ENCODE measurements at regions not wholly inside any gene's neighbourhood (a gene's known extent, or its start where the extent isn't known, plus 50 kb on each side); places are given as distances from the start of the nearest gene placed in this dataset.

GRCh38 chr20:11992426-11992825 is 74.7 kb downstream of the BTBD3 start:
- DNase-seq (no peak), ATAC-seq (ENCODE audit: low read depth) (no peak)
- WGBS (ENCODE audit: insufficient coverage), result 100% methylated on average over 1 of the region's 2 CpGs
- Histone ChIP-seq H3K36me3 (replicated peaks in 1 of 2; ENCODE audit: control extremely low read depth in 1 of 2, control insufficient read depth in 1 of 2, extremely low read depth in 1 of 2, insufficient read depth in 2 of 2, low read length in 1 of 2) (no peaks in the 10 kb centered on the region), H3K27me3 (replicated peaks in 1 of 4; ENCODE audit: control extremely low read depth in 1 of 4, control insufficient read depth in 3 of 4, insufficient read depth in 4 of 4, low read length in 3 of 4) (no peaks in the 10 kb centered on the region), H3K27ac (ENCODE audit: low read length in 2 of 2) (no peak overlapping the region), H3K4me3 (ENCODE audit: control extremely low read depth in 1 of 5, extremely low read depth in 1 of 5, insufficient read depth in 1 of 5, low read depth in 2 of 5, low read length in 4 of 5) (no peak overlapping the region), H3K9ac (ENCODE audit: low read length) (no peak overlapping the region), H2AFZ (ENCODE audit: insufficient read depth, low read depth, low read length, poor library complexity, severe bottlenecking) (no peak overlapping the region), H3K4me2 (replicated peaks; ENCODE audit: low read depth, low read length, poor library complexity, severe bottlenecking) (no peak overlapping the region), H3K9me3 (ENCODE audit: control extremely low read depth in 1 of 3, control insufficient read depth in 2 of 3, insufficient read depth in 1 of 3, low read length in 2 of 3) (no peaks in the 10 kb centered on the region), H3K79me2 (ENCODE audit: control insufficient read depth, insufficient read depth, low read length) (no peaks in the 10 kb centered on the region), H4K20me1 (ENCODE audit: control insufficient read depth, insufficient read depth, low read length, poor library complexity, severe bottlenecking) (no peaks in the 10 kb centered on the region), H3K4me1 (ENCODE audit: control insufficient read depth in 2 of 2, insufficient read depth in 2 of 2, low read length in 2 of 2) (no peaks in the 10 kb centered on the region)
- Mint-ChIP-seq H3K9me3 (ENCODE audit: insufficient read depth) (no peaks in the 10 kb centered on the region), H3K27me3 (no peaks in the 10 kb centered on the region), H3K4me1 (no peaks in the 10 kb centered on the region), H3K4me3 (no peak overlapping the region), H3K27ac (no peak overlapping the region)
- POLR2A ChIA-PET, result no interaction called here
- CTCF ChIA-PET, result interaction anchor here (1.4 kb wide), 1 partner anchor 20 kb away, joined by 4 read pairs; no protein-coding TSS in a partner anchor
- intact Hi-C loops (cut with micrococcal nuclease), result no loop called here
- TF ChIP-seq, protein P1, sequence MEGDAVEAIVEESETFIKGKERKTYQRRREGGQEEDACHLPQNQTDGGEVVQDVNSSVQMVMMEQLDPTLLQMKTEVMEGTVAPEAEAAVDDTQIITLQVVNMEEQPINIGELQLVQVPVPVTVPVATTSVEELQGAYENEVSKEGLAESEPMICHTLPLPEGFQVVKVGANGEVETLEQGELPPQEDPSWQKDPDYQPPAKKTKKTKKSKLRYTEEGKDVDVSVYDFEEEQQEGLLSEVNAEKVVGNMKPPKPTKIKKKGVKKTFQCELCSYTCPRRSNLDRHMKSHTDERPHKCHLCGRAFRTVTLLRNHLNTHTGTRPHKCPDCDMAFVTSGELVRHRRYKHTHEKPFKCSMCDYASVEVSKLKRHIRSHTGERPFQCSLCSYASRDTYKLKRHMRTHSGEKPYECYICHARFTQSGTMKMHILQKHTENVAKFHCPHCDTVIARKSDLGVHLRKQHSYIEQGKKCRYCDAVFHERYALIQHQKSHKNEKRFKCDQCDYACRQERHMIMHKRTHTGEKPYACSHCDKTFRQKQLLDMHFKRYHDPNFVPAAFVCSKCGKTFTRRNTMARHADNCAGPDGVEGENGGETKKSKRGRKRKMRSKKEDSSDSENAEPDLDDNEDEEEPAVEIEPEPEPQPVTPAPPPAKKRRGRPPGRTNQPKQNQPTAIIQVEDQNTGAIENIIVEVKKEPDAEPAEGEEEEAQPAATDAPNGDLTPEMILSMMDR (IDR thresholded peaks at IDR 0.05), result no peak
- TF ChIP-seq EZH2 (IDR thresholded peaks at IDR 0.05; ENCODE audit: borderline replicate concordance, insufficient read depth, low read depth, low read length, poor library complexity, severe bottlenecking), result no peak

DNA sequence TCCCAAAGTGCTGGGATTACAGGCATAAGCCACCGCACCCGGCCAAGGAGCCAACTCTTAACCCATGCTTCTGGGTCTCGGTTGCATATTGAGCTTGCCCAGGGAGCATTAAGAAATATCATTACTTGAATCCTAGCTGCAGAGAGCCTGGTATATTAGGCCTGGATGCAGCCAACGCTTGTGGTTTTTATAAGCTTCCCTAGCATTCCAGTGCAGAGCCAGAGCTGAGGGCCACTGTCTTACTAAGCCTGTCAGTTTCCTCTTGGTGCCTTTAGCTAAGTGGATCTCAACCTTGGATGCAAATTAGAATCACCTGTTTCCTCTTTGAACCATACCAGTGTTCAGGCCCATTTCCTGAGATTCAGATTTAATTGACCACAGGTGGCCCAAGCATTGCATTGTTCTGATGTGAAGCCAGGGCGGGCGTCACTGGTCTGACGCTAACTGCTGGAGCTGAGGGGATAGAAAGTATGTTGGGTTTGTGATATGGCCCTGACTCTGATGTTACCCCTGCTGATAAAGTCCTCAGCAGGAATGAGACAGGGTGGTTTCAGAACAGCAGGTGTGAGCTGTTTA is 76.3 kb downstream of the BTBD3 start:
- Histone ChIP-seq H3K27me3 (replicated peaks in 1 of 4; ENCODE audit: control extremely low read depth in 1 of 4, control insufficient read depth in 3 of 4, insufficient read depth in 4 of 4, low read length in 3 of 4) (no peaks in the 10 kb centered on the region), H3K27ac (ENCODE audit: low read length in 2 of 2) (no peak overlapping the region), H3K4me3 (ENCODE audit: control extremely low read depth in 1 of 5, extremely low read depth in 1 of 5, insufficient read depth in 1 of 5, low read depth in 2 of 5, low read length in 4 of 5) (no peak overlapping the region), H3K4me1 (ENCODE audit: control insufficient read depth in 2 of 2, insufficient read depth in 2 of 2, low read length in 2 of 2) (no peaks in the 10 kb centered on the region), H3K9me3 (ENCODE audit: control extremely low read depth in 1 of 3, control insufficient read depth in 2 of 3, insufficient read depth in 1 of 3, low read length in 2 of 3) (no peaks in the 10 kb centered on the region), H3K9ac (ENCODE audit: low read length) (no peak overlapping the region), H2AFZ (ENCODE audit: insufficient read depth, low read depth, low read length, poor library complexity, severe bottlenecking) (no peak overlapping the region), H4K20me1 (ENCODE audit: control insufficient read depth, insufficient read depth, low read length, poor library complexity, severe bottlenecking) (no peaks in the 10 kb centered on the region), H3K79me2 (ENCODE audit: control insufficient read depth, insufficient read depth, low read length) (no peaks in the 10 kb centered on the region), H3K36me3 (replicated peaks in 1 of 2; ENCODE audit: control extremely low read depth in 1 of 2, control insufficient read depth in 1 of 2, extremely low read depth in 1 of 2, insufficient read depth in 2 of 2, low read length in 1 of 2) (no peaks in the 10 kb centered on the region), H3K4me2 (replicated peaks; ENCODE audit: low read depth, low read length, poor library complexity, severe bottlenecking) (no peak overlapping the region)
- POLR2A ChIA-PET, result no interaction called here
- CTCF ChIA-PET, result no interaction called here
- no peak for TF ChIP-seq EZH2 (IDR thresholded peaks at IDR 0.05; ENCODE audit: borderline replicate concordance, insufficient read depth, low read depth, low read length, poor library complexity, severe bottlenecking)
- TF ChIP-seq, protein P1 (IDR thresholded peaks at IDR 0.05), result no peak
- Mint-ChIP-seq H3K4me3 (no peak overlapping the region), H3K4me1 (no peaks in the 10 kb centered on the region), H3K27me3 (no peaks in the 10 kb centered on the region), H3K27ac (no peak overlapping the region), H3K9me3 (ENCODE audit: insufficient read depth) (no peaks in the 10 kb centered on the region)
- 95% methylated on average over 7 of the region's 7 CpGs for WGBS (ENCODE audit: insufficient coverage)
- ATAC-seq (ENCODE audit: low read depth) (no peak), DNase-seq (no peak)
- intact Hi-C loops (cut with micrococcal nuclease), result no loop called here

Data from B cell (primary cell).